NCI-H1105 (cell line): ENCODE measurements at regions not wholly inside any gene's neighbourhood (a gene's known extent, or its start where the extent isn't known, plus 50 kb on each side); places are given as distances from the start of the nearest gene placed in this dataset.

ENCODE experiments used
- DNase-seq: peaks from one replicate; lab custom pipeline; 2025; lab: John Stamatoyannopoulos, UW

DNA sequence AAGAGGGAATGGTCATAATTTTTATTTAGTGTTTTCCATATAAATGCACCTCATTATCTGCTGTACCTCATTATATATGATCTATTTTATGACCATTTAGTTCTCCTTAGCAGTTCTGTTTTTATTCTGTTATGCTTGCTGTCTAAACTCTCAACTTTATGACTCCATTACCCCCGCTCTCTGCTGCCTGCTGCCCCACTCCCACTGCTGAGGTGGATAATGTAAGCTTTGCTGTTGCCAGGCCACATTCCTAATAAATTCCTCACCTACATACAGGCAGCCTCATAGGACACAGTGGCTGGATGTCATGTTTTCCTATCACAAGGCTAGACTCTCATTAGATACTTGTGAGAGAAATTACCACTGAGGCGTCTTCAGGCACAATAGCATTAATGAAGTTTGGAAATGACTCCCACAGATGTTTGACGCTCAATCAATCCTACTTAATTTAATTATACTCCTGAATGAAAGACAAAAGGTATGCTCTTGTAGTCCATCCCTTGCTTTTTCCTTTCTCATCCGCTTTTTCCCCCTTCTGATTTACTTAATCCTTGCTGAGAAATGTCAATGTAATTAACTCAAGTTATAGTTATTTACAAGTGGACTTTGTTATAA lies 497.5 kb upstream of the IGFBP7 start:
- no peak for DNase-seq

DNA sequence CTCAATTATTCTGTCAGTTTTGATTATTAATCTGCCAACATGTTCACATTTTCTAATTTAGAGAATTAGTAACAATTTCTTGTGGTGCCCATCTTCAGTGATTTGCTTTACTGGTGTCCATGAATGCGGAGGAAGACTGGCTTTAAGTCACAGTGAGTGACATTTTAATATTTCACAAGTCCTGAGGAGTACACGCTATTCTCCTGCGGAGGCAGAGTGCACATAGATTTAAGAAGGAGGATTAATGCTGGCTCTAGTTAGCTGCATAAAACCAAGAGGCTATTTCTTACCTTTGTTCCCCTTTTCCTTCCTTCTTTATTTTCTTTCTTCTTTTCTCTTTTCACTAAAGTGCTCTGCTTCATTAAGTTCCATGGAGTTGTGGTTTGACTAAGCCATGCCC lies 495.2 kb upstream of the IGFBP7 start:
- DNase-seq, result no peak

DNA sequence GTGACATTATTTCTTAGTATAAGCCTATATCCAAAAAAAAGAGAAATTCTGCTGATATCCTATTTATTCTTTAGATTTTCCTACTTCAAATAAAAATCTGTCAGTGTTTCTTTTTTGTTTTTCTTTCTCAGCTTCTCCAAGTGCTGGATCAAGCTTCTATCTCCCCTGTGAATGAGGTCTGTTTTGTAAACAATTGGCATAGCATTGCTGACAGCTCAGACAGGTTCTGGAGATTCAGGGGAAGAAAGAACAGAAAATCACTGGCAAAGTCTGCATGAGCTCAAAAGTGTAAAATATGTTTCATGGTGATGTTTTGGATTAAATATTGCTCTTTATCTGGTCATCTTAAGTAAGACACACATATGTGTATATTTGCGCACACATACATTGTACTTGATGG lies 492.0 kb upstream of the IGFBP7 start:
- no peak for DNase-seq

DNA sequence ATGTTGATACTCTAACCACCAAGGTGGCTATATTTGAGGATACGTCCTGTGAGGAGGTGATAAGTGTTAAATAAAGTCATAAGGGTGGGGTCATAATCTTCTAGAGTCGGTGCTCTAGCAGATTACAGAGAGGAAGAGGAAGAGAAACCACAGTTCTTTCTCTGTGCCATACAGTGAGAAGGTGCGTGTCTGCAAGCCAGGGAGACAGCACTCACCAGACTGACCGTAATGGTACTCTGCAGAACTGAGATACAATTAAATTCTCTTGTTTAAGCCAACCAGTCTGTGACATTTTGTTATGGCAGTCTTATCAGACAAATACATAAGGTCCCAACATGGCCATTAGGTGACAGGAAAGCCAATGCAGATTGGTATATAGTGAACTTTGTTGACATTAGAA lies 480.9 kb upstream of the IGFBP7 start:
- DNase-seq, result no peak

DNA sequence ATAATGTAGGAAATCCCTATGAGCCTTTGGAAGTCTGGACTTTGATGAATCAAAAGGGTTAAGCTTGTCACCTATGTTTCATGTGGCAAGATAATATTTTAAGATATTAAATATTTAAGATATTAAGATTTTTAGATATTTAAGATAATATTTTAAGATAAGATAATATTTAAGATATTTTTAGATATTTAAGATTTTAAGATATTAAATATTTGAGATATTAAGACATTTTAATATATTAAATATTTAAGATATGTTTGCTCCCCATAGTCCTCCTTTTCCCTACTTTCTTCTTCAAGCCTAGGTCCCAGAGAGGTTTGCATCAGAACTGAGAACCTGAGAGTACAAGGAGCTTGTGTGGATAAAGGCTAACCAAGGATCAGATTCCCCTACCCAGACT lies 478.4 kb upstream of the IGFBP7 start:
- no peak for DNase-seq

DNA sequence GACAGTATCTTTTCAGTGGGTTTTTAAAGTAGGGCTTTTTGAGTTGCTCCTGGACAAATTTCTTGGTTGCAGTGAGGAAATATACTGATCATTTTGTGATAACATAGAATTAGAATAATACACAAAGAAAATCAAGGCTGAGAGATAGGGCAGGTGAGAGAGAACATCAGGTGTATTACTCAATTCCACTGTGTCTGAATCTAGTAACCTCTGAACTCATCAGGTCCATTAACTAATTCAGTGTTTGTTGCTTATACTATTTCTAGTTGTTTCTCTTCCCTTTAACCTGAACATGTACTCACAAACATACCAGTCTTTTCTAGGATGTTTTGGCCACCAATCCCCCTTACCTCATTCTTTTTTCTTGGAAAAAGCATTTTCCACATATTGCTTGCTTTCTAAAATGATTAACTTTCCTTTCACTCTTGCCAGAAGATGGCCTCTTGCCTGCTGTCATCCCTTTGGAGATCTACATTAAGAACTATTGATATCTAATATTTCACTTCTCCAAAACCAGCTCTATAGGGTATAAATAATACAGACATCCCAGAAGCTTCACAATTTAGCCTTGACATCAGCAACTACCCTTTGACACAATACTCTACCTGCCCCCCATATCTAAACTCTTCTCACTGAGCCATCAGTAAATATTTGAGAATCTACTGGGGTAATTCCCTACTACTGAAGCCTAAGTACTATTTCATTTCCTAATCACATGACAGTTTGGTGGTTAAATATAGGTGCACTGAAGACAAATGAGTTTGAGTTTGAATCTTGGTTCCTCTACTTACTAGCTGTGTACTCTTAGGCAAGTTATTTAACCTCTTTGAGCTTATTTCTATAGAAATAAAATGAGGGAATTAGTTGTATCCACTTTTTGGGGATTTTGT lies 470.8 kb upstream of the IGFBP7 start:
- DNase-seq, result no peak

DNA sequence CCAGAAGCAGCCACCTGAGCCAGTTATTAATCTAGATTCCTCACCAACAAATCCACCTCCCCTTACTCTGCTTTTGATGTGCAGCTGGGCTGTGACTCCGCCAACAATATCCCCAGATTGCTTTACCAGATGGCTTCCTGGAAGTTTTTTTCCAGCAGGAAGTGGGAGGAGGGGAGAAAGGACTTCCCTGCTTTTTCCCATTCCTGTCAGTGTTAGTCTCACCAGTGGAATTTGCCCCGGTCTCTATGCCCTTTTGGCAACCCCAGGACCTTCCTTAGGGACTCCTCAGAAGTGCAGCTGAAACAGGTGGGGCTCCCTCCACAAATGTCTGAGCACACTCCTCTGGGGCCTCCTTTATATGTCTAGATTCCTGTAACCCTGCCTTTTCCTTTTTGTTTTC lies 465.2 kb upstream of the IGFBP7 start:
- DNase-seq, result no peak

DNA sequence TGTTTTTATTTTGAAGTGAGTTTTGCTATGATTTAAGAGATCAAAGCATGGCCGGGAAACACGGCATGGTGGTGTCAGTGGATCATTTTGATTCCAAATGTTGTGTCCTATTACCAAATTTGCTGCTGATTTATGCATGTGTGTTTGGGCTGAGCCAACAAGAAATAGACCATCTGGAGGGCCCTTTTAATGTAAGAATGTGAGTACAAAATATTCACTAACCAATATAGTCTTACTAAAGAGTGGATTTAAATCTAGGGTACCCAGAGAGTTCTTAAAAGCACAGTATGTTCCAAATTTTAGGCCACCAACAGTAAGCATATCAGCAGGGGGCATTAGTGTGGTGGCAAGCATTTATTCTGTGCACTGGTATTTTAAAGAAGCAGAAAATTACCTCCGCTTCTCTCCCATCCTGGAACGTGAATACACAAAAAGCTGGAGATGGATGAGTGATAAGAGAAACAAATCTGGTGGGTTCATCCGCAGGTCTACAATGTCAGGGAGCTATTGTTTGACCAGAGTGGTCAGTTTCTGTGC lies 444.4 kb upstream of the IGFBP7 start:
- no peak for DNase-seq

DNA sequence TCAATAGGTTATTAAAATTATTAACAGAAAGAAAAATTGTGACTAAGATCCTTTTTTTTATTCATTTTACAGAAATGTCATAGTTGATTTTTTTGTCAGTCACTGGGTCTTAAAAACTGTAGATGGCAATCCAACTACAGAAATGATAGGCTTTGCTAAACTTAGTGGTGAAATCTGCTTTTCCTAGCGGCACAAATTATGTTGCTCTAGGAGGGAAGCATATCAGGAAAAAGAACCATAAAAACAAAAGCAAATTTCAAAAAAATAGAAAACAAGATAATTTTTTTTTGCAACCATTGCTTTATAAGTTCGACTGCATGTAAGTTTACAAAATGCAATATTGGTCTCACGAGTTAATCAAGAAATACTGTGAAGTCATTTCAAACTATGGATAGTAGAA lies 443.5 kb upstream of the IGFBP7 start:
- DNase-seq, result no peak

DNA sequence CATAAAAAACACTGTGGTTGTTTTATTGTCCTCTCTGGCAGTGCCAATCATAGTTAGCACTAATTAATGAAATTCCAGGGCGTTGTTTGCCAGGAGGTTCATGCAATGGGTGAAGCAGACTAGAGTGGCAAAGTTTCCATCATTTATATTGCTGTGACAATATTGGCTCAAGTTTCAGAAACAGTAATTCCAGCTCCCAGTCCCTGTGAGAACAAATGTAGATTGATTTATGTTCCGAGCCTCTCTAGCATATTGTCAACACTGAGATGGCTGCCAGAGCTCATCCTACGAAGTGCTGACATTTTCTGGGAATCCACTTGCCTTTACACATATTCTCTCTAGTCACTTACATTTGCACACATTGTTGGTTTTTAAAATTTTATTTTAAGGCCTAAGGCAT lies 440.0 kb upstream of the IGFBP7 start:
- DNase-seq, result no peak

DNA sequence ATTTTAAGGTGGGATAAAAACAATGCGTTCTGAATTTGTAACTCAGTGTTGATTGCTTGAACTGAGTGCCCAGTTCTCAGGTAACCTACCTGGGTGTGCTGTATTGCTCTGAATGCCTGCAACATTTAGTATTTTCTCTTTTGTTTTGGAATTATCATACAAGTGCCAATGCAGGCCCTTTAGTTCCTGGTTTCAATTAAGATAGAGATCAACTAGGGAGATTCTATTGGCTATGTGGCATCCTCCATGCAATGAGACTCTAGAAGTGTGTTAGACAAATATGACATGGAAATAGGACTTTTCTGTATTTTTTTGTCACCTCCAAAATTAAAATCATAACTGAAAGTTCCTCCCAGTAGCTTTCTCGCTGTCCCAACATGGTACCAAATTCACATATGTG lies 438.7 kb upstream of the IGFBP7 start:
- no peak for DNase-seq

DNA sequence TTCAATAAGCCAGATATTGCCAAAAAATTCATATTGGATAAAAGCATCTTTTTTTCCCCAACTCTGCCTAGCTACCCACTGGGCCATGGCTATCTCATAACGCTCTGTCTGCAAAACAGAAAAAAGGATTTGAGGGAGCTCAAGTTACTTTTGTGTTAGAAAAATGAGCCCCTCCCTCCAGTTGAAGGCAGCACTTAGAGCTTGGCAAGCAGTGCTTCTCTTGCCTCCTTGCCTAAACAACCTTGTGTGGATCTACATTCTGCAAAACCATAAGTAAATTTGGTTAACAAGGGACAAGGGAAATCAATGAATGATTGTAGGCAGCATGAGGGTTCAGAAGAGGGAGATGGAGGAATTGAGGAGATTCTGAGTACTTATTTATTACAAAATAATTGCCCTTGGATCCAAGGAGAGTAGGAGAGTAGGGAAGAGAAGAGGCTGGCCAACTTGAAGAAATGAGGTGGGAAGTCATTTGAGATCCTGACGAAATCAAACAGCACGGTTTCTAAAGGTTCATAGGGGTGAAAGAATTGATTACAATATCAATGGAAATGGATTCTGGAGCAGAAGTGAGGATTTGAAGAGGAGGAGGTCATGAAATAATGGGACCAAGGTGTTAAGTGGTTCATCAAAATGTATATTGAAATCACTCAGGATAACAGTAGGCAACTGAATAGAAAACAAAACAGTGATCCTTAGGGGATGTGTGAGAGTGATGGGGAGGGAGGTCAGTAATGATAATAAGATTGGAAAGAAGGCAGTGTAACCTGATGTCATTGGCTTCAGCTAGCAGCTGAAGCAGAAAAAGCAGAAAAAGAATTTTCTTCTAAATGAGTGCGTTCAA lies 434.8 kb upstream of the IGFBP7 start:
- DNase-seq, result no peak

DNA sequence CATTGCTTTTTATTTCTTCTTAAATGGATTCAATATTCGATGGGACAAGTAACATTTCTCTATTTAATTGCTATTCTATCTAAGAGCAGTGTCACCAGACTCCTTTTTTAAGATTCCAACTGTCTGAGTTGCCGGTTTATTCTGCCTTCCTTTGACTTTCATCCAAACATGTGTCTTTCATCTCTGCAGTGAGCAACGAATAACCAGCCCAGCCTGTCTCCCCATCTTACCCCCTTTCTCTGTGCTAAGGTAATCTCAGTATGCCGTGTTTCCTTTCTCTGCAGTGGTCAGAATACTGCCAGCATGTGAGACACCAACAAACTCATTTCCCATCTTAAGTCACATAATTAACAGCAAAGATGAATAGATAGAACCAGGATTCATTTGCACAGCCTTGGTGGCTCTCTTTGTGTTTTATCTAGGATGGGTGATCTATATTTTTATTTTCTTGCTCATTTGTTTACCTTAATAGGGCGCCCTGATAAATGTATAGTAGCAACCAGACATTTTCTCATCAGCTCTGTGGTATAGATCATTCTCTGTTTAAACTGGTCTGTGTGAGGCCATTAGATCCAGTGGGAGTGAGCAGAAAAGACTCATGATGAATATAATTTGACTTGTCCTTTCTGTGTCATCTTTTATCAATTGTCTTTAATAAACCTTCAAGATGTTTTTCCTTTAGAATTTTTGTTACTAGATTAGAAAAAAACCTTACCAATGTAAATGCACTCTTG lies 394.8 kb upstream of the IGFBP7 start:
- no peak for DNase-seq

DNA sequence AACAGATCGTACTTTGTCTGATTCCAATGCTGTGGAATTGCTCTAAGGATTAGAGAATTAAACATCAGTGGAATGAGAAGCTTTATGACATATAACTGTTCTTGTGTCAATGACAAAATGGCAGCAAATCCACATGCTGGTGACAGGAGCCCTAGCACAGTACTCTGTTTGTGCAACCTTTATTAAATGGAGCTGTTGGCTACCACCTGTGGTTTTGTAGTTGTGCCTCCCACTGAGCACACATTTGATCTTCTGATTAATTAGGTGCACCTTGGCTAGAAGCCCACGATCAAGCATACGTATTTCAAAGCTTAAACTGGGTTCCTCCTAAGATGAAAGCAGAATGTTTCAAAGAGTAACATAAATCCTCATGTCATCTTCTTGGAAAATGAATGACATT lies 394.0 kb upstream of the IGFBP7 start:
- peak; percentile 5 for DNase-seq

DNA sequence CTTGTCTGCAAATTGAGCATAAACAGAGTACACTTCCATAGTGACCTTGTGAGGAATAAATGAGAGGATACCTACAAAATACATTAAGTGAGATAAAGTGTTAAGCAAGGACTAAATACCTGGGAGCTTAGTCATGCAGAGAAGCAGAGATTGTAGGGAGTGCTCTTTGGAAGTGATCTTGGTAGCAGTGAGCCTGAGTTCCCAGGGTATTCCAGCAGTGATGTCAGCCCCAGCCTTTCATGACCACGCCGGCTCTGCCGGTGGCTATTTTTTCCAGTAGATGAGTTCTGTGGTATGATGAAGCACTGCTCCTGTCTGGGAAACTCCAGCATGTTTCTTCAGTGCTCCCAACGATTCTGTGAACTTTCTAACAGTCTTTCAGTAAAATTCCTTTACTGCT lies 391.5 kb upstream of the IGFBP7 start:
- DNase-seq, result no peak

DNA sequence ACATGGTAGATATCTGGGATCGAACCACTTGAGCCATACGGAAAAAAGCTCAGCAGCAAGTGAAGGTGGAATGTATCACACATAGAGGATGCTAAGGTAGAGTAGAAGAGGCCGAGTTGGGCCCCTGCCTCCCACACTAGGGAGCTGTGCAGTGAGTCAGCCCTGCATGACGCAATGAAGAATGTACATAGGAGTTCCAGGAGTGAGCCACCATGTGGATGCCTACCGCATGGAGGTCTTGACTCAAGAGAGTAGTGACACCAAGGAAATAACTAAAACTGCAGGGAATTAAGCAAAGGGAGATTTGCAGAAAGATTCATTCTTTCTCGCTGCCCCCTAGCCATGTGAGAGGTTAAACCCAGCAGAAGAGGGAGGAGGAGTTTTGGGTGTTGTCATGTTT lies 389.6 kb upstream of the IGFBP7 start:
- DNase-seq, result no peak

DNA sequence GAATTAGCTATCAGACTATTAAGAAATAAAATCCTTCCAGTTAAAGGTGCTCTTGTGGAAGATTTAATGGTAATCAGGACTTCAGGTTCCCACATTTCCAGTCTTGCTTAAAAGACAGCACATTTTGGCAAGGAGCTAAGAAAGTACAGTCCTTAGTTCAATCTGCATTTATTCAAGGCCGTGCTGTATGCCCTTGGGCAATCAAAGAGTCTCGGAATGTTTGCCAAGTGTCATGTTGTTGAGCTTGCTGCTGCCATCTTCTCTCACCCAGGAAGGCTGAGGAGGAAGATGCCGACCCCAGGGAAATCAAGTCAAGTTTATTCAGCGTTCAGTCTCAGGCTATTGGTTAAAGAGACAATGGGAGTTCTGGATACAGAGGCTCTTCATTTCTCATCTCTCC lies 388.1 kb upstream of the IGFBP7 start:
- DNase-seq, result no peak

DNA sequence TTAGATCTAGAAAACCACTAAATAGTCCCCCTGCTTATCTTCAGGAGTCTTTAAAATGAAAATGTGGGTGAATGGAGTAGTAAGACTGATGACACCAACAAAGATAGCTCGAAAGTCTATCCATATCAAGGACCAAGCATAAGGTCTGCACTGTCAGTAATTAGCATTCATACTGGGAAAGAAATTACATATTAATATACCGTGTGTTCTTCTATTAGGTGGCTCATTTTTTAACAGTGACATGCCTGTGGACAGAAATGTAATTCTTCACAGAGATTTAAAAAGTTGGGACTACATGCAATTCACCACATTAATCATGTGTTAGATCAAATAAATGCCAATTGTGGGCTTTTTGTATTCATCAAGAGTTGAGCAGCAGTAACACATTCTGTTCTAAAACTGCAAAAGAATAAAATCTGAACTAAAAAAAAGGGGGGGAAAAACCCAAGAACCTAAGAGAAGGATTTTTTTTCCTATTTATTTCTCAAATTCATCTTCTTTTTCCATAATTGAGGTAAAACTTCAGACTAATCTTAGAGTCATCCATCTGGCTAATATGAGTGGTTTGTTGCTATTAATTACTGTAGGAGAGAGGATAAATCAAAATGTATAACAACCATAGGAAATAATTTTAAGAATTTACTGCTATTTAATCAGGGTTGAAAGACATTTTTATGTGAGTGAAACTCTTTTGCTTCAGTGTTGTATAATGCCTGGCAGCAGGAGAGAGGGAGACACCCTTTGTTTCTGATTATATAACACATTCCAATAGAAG lies 386.7 kb upstream of the IGFBP7 start:
- DNase-seq, result no peak

DNA sequence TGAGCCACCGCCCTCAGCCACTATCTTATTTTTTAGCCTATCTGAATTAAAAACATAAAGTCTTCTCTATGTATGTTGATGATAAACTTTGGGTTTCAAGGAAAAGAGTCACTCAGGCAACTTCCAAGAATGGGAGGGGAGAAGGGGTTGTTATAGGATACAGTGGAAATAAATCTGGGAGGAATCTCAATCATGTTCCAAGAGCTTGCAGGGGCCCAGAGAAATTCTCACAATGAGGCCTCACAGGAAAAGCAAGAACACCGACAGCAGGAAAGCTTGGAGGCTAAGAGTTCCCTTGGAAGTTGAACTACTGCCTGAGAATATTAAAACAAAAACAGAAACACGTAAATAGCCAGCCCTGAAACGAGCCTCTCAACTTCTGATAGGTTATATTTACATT lies 384.6 kb upstream of the IGFBP7 start:
- no peak for DNase-seq

DNA sequence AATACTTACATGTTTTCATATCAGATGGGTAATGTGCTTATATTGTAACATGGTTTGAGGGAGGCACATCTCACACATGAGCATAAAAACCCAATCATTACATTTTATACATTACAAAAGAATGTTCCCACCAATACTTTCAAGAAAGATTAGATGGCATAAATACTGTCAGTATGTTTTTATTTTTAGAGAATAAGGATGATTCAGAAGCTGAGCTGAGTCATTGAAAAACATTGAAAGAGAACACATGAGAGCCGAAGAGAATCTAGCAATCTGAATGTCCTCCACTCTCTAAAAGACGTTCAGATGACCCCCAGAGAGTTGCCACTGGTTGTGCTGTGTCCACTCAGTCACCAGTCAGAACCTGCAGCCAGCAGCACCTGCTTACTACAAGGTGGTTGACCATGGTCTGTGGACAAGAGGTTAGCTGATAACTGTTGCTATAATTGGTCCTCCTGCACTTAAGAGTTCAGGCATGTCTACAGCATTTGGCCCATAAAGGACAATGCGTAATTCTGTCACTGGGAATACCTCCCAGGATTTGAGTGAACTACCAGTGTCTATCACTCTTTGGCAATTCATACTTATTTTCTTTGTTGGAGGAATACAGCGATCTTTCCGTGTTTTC lies 382.2 kb upstream of the IGFBP7 start:
- DNase-seq, result no peak

DNA sequence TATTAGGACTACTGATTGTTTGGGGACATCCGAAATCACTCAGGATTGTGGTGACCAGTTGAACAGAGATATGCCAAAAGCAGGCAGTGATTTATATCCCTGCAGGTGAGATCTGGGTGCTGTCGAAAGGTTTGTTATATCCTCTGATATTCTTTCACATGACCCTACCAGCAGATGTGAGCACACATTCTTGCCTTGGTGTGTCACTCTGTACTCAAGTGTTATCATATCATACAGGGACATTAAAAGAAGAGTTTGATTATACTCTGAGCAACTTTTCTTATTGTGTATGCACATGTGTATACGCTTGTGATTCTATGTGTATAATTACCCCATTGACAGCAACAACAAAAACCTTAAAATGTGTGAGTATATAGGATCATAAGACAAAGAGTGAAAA lies 381.2 kb upstream of the IGFBP7 start:
- no peak for DNase-seq
